ENCODE measurements at regions not wholly inside any gene's neighbourhood (a gene's known extent, or its start where the extent isn't known, plus 50 kb on each side); places are given as distances from the start of the nearest gene placed in this dataset.

GRCh38 chr16:17019366-17019765 is 451.4 kb downstream of the XYLT1 start:
- TF ChIP-seq POLR2A (IDR thresholded peaks at IDR 0.05) (no peak), CTCF (IDR thresholded peaks at IDR 0.05) (no peak)

Data from esophagus squamous epithelium (tissue), 4 donors.